WTC11 (cell line): ENCODE measurements at regions not wholly inside any gene's neighbourhood (a gene's known extent, or its start where the extent isn't known, plus 50 kb on each side); places are given as distances from the start of the nearest gene placed in this dataset.

Experiments
- ATF1 ChIP-seq: sonication (generic); formaldehyde crosslinking; IDR thresholded peaks from 2 replicates; pipeline ENCODE4 v1.8.1; 2023; ENCODE audit warnings: mild to moderate bottlenecking, moderate library complexity, missing genetic modification reagents
- ATF6 ChIP-seq: sonication (generic); formaldehyde crosslinking; IDR thresholded peaks from 2 replicates; pipeline ENCODE4 v1.8.1; 2023; ENCODE audit warnings: mild to moderate bottlenecking, missing genetic modification reagents
- CREM ChIP-seq: sonication (generic); formaldehyde crosslinking; IDR thresholded peaks from 2 replicates; pipeline ENCODE4 v1.8.1; 2022; ENCODE audit warnings: mild to moderate bottlenecking, missing genetic modification reagents, moderate library complexity
- E2F1 ChIP-seq: sonication (generic); formaldehyde crosslinking; IDR thresholded peaks from 2 replicates; pipeline ENCODE4 v1.8.0; 2022; ENCODE audit warnings: mild to moderate bottlenecking, missing genetic modification reagents
- JUN ChIP-seq: sonication (generic); formaldehyde crosslinking; IDR thresholded peaks from 2 replicates; pipeline ENCODE4 v1.8.0; 2023; ENCODE audit warnings: mild to moderate bottlenecking, missing genetic modification reagents
- NR3C1 ChIP-seq: sonication (generic); formaldehyde crosslinking; conservative IDR thresholded peaks from 2 replicates; pipeline ENCODE4 v1.8.1; 2023; ENCODE audit warnings: low read depth, mild to moderate bottlenecking, missing genetic modification reagents
- TEAD1 ChIP-seq: sonication (generic); formaldehyde crosslinking; IDR thresholded peaks from 2 replicates; pipeline ENCODE4 v1.8.0; 2022; ENCODE audit warnings: mild to moderate bottlenecking, missing genetic modification reagents
- TEAD4 ChIP-seq: sonication (generic); formaldehyde crosslinking; IDR thresholded peaks from 2 replicates; pipeline ENCODE4 v1.8.0; 2022; ENCODE audit warnings: mild to moderate bottlenecking, missing genetic modification reagents
- USF2 ChIP-seq: sonication (generic); formaldehyde crosslinking; IDR thresholded peaks from 2 replicates; pipeline ENCODE4 v1.8.1; 2023; ENCODE audit warnings: mild to moderate bottlenecking, missing genetic modification reagents, moderate library complexity
- ZMAT4 ChIP-seq: fragments of 250-450 bp; sonication (Bioruptor Pico); IDR thresholded peaks from 2 replicates; pipeline ENCODE4 v1.9.0; 2021; ENCODE audit warnings: mild to moderate bottlenecking
- TF ChIP-seq, protein P1 (sequence below): fragments of 200-600 bp; IDR thresholded peaks from 2 replicates; pipeline ENCODE4 v1.8.0; 2022; ENCODE audit warnings: antibody characterized with exemption
- TF ChIP-seq, protein P2 (sequence below): sonication (generic); formaldehyde crosslinking; IDR thresholded peaks from 2 replicates; pipeline ENCODE4 v1.8.1; 2023; ENCODE audit warnings: mild to moderate bottlenecking, moderate library complexity, missing genetic modification reagents
- TF ChIP-seq, protein P3 (sequence below): sonication (generic); formaldehyde crosslinking; IDR thresholded peaks from 2 replicates; pipeline ENCODE4 v1.8.1; 2022; ENCODE audit warnings: low read depth, missing genetic modification reagents, borderline replicate concordance

GRCh38 chr2:120540719-120541552 is 194.7 kb upstream of the GLI2 start:
- TF ChIP-seq, protein P1, sequence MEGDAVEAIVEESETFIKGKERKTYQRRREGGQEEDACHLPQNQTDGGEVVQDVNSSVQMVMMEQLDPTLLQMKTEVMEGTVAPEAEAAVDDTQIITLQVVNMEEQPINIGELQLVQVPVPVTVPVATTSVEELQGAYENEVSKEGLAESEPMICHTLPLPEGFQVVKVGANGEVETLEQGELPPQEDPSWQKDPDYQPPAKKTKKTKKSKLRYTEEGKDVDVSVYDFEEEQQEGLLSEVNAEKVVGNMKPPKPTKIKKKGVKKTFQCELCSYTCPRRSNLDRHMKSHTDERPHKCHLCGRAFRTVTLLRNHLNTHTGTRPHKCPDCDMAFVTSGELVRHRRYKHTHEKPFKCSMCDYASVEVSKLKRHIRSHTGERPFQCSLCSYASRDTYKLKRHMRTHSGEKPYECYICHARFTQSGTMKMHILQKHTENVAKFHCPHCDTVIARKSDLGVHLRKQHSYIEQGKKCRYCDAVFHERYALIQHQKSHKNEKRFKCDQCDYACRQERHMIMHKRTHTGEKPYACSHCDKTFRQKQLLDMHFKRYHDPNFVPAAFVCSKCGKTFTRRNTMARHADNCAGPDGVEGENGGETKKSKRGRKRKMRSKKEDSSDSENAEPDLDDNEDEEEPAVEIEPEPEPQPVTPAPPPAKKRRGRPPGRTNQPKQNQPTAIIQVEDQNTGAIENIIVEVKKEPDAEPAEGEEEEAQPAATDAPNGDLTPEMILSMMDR = no peak
- TF ChIP-seq ATF1 (CRISPR knock-in tag) = no peak
- TF ChIP-seq, protein P2, sequence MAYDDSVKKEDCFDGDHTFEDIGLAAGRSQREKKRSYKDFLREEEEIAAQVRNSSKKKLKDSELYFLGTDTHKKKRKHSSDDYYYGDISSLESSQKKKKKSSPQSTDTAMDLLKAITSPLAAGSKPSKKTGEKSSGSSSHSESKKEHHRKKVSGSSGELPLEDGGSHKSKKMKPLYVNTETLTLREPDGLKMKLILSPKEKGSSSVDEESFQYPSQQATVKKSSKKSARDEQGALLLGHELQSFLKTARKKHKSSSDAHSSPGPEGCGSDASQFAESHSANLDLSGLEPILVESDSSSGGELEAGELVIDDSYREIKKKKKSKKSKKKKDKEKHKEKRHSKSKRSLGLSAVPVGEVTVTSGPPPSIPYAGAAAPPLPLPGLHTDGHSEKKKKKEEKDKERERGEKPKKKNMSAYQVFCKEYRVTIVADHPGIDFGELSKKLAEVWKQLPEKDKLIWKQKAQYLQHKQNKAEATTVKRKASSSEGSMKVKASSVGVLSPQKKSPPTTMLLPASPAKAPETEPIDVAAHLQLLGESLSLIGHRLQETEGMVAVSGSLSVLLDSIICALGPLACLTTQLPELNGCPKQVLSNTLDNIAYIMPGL (CRISPR knock-in tag) = no peak
- TF ChIP-seq, protein P3, sequence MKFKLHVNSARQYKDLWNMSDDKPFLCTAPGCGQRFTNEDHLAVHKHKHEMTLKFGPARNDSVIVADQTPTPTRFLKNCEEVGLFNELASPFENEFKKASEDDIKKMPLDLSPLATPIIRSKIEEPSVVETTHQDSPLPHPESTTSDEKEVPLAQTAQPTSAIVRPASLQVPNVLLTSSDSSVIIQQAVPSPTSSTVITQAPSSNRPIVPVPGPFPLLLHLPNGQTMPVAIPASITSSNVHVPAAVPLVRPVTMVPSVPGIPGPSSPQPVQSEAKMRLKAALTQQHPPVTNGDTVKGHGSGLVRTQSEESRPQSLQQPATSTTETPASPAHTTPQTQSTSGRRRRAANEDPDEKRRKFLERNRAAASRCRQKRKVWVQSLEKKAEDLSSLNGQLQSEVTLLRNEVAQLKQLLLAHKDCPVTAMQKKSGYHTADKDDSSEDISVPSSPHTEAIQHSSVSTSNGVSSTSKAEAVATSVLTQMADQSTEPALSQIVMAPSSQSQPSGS (CRISPR knock-in tag) = no peak
- no peak for TF ChIP-seq ATF6
- TF ChIP-seq NR3C1 (CRISPR knock-in tag) = no peak
- no peak for TF ChIP-seq USF2 (CRISPR knock-in tag)
- no peak for TF ChIP-seq CREM
- no peak for TF ChIP-seq TEAD1
- no peak for TF ChIP-seq E2F1 (CRISPR knock-in tag)
- no peak for TF ChIP-seq JUN (CRISPR knock-in tag)
- TF ChIP-seq ZMAT4 = no peak
- no peak for TF ChIP-seq TEAD4
